ENCODE measurements at regions not wholly inside any gene's neighbourhood (a gene's known extent, or its start where the extent isn't known, plus 50 kb on each side); places are given as distances from the start of the nearest gene placed in this dataset.

DNA sequence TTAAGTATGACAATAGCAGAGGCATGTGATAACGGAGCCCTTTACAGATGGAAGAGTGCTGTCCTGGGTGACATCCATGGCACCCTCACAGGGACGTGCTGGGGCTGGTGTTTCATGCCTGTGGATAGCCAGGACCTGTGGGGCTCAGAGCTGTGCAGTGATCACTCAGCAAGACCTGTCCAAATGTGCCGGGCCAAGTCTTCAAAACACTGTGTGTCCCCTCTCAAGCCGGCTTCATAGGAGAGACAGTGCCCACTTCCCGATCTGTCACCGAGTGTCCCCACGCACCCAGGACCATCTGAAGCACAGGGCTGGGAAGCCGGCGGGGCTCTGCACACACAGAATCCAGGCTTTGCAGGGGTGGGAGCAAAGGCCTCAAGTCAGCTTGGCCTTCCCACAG is 217.2 kb upstream of the IGF1R start:
- TF ChIP-seq POLR2A (IDR thresholded peaks at IDR 0.05): no peak
- TF ChIP-seq CTCF (IDR thresholded peaks at IDR 0.05): no peak
